Left kidney (tissue), 1 donor: ENCODE measurements at regions not wholly inside any gene's neighbourhood (a gene's known extent, or its start where the extent isn't known, plus 50 kb on each side); places are given as distances from the start of the nearest gene placed in this dataset.
A peak's percentile ranks its signal among the peaks of the same experiment; 100 is the strongest.

Experiments
- DNase-seq: peaks from one replicate; pipeline ENCODE4 v3.0.0-alpha.2; 2013

DNA sequence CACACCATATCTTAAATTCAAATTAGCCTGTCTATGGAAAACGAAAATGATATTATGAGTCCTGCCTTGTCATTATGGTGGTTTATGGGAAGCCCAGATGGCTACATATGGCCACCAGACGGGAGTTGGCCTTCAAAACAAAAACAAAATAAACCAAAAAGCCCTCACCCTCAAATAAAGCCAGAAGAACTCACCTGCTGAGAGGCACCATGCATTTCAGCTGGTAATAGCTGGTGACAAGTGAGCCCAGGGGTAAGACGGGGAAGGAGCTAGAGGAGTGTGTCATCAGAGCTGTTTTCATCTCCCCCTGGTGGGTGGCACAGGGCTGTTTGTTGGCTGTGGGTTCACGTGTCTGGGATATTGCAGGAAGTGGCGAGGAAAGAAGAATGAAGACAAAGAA, 152.9 kb downstream of the EFNB2 start:
- DNase-seq = no peak

DNA sequence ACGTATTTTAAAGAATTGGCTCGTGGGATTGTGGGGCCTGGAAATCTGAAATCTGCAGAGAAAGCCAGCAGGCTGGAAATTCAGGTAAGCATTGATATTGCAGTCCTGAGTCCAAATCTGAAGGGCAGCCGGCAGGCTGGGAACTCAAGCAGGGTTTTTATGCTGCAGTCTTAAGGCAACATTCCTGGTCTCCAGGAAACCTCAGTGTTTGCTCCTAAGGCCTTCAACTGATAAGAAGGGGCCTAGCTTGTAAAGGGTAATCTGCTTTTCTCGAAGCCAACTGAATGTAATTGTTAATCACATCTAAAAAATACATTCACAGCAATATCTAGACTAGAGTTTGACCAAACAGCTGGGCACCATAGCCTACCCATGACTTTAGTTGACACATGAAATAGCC, 154.4 kb downstream of the EFNB2 start:
- no peak for DNase-seq

DNA sequence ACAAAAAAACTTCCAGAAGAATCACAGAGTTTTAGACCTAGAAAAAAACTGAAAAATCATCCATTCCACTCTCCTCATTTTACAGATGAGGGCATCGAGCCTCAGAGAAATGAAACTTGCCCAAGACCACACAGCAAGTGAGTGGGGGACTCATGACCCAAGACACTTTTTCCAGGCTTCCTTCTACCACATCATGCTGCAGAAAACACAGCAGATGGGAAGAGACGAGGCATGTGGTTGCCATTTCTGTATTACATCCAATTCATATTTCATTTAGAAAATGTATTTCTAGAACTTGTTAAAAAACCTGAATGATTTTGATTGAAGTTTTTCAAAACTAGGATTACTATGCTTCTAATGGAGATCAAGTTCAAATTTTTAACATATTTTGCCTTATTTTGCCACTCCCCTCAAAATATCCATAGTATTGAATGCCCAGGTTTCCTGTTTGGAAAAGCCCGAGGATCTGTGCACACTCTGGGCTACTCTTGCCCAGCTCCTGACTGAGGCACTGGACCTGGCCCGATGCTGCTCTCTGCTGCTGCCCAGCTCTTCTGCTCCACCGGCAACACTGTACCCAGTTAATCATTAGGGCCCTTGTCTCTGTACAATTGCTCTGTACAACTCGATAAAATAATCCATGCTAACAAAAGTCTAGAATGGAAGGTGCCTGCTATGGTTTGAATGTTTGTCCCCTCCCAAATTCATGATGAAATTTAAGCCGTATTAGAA, 157.4 kb downstream of the EFNB2 start:
- DNase-seq = no peak

DNA sequence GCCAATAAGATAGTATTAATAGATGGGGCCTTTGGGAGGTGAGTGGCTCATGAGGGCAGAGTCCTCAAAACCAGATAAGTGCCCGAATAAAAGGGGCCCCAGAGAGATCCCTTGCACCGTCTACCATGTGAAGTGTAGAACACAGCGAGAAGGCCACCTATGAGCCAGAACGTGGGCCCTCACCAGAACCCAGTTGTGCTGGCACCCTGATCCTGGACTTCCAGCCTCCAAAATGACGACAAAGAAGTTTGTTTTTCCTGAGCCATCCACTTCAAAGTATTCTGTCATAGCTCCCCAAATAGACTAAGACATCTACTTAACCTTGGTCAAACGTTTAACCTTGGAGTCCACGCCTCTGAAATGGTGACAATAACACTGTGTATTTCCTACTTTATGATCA, 158.1 kb downstream of the EFNB2 start:
- no peak for DNase-seq

DNA sequence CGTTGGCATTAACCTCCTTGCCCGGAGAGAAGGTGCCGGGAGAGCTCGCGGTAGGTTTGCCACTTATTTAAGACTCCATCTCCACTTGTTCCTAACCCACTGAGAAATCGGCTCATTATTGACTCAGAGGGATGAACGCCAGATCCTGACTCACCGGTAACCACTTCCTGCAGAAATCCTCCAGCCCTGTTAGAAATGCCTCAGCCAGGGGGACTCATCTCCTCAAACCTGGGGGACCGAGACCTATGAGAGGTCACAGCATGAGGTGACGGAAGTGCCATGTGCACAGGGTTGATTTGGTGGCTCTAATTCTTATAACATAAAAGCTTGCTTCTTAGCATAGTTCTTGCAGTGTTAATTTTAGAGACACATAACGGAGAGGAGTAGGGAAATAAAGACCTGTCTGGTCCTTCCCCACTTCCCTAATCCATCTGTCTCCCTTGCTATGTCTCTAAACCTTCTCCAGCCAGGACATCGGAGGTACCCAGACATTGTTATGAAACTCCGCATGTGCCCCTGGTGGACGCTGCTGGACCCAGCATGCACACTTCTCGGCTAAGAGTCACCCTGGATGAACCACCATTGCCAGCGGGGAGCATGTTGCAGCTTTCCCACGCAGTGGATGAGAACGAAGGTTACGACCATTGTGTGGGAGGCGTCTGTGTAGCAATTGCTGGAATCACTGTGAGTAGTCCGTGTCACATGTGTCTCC, 158.9 kb downstream of the EFNB2 start:
- no peak for DNase-seq

DNA sequence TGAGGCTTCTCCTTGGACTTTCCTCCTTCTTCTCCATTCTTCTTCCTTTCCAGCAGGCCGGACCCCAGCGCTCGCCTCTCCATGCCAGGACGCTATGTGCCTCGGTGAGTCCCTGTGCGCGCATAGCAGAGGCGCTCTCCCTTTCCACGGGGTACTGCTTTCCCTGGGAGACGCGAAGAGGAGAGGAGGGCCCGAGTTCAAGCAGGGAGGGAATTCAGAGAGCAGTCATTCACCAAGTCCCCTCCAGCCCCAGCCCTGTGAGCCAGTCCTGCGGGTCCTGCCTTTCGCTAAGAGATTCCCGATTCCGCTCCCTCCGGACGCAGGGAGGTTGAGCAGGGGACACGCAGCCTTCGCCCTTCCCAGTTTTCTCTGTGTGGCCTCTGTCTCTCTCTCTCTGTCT, 160.4 kb downstream of the EFNB2 start:
- no peak for DNase-seq

DNA sequence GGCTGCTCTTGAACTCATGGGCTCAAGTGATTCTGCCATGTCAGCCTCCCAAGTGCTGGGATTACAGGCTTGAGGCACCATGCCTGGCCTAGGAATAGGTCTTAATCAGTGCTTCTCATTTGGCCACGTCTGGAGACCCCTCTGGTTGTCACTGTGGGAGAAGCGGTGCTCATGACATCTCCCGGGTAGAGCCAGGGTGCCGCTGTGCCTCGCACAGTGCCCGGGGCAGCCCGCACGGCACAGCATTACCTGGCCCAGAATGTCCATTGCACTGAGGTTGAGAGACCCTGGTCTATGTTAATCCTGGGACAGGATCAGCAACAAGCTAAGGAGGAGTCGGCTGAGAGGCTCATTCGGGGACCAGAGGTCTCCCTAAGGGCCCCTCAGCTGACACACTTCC, 160.8 kb downstream of the EFNB2 start:
- DNase-seq = no peak

DNA sequence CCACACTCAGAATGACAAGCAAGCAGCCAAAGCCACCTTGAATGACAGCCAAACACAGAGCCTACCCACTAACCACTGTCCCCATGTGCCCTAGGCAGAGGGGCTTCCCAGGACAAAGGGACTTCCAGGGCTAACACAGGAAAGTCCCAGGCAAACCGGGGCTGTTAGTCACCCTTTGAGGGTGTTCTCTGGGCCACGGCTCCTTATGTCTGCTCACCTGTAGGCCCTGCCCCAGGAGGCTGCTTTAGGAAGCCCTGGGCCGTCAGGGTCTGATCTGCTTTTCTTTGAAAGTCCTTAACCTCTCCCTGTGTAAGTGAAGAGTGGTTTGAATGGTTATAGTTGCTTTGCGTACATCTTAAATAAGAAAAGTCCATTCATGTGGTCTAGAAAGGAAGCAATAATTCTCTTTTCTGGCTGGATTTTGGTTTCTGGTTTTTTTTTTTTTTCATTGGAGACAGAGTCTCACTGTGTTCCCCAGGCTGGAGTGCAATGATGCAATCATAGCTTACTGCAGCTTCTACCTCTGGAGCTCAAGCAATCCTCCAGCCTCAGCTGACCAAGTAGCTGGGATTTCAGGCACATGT, 161.4 kb downstream of the EFNB2 start:
- no peak for DNase-seq

DNA sequence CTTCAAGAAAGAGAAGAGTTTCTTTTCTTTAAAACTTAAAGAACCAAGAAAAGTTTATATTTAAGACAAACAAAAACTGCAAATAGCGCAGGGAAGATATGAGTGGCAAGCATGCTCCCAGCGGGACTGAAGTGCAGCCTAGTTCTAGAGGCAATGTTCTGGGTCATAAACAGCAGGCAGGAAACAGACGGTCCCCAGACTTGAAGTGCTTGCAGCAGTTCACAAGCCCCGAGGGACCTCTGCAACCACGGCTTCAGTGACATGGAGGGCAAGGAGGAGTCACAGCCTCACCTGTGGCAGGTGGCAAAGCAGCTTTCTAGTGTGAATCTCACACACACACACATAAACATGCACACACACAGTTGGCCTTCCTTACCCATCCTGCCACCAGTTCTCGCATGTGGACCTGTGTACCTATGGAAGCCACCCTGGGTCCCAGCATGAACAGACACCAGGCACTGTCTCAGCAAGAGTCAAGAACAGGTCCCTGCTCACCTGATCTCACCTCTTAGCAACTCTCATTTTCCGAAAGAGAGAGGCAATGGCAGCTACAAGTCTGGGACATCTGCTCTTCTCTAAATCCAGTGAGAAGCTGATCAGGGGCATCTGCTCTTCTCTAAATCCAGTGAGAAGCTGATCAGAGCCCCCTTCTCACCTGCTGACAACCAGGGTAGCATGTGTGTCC, 162.0 kb downstream of the EFNB2 start:
- peak; percentile 49 for DNase-seq

DNA sequence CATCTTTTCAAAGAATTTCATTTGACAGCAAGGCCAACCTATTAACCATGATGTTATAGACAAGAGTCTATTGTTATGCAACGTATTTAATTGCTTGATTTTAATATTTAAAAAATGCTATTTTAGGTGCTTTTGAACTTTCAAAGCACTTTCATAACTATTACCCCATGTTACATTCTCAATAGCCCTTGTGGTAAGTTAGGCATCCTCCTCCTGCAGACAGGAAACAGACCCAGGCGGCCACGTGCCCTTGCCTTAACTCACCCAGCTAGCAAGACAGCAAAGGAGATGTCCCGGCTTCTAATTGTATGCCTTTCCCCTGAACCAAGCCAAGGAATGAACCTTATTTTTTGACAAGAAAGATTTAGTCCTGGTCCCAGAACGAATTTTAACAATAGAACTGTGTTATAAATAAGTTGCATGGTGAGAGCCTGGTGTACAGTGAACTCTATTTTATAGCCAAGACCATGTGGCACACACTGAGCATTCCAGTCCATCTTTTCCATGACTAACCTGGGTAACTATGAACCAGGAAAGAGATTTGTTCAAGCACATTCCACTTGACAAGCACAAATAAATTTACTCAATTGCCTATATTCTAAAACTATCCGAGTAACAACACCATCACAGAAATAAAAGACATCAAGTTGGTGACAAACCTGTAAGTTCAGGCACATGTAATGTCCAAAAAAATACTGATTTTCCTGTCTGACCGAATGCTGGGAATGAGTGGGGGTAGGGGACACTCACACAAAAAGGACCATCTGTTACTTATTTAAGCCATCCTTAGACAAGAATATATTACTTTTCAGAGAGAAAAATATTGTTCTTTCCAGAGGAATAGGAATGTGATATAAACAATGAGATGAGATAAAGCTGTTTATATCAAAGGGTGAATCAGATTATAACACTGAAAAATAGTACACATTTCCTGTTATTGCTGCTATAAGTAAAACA, 163.0 kb downstream of the EFNB2 start:
- no peak for DNase-seq

DNA sequence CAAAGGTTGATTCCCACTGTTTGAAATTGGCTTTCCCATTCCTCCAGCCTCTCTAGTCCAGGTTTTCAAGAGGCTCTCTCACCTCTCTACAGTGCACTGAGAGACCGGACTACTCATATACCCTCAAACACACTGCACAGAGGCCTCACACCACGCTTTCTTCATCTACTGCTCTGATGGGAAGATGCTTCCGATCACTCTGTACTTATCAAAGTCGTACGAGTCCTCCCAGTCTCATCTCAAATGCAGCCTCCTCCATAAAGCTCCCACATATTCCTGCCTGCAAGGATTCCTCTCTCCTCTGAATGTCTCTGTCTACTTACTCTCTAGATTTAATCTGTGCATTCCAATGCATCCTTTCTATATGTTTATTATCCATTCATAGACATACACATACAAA, 164.4 kb downstream of the EFNB2 start:
- no peak for DNase-seq

DNA sequence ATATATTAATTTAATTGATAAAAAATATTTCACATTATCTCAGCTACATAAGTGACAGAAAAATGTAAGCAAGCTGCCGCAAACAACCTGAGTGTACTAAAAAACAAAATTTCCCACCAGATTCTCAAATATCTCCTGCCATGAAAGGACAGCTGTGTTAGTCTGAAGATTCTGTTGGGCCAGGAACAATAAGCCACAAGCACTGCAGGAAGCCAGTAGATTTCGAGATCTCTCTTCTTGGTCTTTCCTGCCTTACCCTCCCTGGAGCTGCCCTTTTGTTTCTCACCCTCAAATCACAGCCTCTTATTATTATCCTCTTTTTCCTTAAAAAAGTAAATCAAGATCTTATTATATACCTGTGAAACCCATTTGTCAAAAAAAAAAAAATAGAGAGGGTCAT, 165.6 kb downstream of the EFNB2 start:
- DNase-seq = no peak

DNA sequence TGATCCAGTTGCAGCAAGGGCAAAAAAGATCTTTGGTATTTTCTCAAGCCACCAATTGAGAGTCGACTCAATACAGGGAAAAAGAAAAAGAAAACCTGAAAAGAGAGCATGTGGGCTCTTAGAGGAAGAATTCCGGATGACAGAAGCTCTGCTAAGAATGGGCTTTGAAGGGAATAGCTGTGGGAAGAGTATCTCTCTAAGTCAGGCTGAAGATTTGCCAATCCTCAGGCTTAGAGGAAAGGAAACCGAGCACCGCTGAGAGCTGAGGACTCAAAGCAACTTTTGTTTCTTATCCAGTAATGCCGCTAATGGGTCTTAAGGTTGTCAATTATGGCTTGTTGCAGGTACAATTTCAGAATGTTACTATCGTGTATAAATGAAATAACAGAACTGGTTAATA, 166.4 kb downstream of the EFNB2 start:
- no peak for DNase-seq

DNA sequence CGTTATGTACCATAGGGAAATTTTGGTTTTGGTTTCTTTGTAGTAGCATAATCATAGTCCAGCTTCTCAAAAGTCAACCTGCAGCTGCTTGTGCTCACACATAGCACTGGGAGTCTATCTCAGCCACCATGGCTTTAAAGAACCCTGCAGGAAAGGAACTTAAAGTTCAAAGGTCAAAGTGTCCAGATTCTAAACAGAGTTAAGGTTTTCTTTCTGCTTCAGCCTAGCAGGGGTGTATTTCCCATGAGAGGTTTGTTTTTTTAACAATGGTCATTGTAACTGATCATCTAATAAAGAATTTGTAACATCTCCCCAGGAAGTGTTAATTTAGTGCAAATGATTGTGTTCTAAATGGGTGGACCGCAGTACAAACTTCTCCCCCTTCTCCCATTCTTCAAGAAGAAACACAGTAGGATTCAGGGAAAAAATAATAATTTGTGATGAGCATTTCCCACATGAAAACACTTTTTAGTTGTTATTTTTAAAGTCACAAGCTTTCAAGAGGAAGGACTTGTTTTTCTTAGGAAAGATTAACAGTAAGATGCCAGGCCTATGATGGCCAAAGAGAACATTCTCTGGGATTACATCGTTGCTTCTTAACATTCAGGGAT, 168.0 kb downstream of the EFNB2 start:
- DNase-seq = no peak

DNA sequence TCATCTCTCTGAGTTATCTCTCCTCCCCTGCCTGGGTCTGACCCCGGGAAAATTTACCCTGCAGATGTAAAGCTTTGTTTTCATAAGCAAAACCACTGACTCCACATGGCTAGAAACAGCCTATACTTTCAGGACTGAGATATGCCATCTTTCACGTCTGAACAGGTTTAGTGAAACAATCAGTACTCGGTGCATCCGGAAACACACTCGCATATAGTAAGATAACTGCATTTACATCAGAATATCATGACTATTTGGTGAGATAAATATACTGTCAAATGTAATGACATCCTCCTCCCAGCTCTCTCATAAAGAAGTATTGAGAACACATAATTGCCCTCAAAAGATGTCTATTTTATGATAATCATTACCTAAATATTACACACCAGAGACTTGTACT, 172.8 kb downstream of the EFNB2 start:
- no peak for DNase-seq

DNA sequence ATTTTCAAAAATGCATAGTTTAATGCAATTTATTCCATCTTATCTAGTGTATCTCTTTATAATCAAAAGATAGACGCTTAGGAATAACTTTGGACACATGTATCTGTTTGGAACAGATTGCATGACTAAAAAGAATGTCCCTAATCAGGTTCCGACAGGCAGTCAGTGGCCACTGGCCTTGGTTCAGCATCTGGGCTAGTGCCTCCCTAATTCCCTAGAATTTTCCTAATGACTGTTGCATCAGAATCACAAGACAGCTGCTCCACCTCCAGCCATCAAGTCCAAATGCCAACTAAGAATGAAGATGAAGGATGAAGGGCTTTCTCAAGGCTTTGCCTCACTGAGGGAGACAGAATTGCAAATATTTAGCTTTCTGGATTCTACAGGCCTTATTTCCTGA, 173.8 kb downstream of the EFNB2 start:
- no peak for DNase-seq

DNA sequence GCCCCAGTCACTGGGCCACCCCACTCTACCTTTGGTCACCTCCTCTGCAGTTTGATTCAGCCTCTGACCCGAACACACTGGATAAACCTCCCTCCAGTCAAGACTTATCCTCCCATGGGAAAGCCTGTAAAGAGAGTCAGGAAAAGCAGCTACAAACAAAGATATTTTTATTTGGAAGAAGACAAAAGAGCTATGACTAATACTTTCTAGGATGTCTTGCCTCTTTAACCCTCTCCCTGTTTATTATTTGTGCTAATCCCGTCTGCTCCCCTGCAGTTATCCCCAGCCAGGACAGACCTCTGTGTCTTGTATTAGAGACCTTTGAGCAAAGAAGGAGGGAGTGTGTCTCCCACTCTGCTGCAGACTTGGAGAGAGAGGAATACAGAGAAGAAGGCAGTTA, 178.3 kb downstream of the EFNB2 start:
- no peak for DNase-seq

DNA sequence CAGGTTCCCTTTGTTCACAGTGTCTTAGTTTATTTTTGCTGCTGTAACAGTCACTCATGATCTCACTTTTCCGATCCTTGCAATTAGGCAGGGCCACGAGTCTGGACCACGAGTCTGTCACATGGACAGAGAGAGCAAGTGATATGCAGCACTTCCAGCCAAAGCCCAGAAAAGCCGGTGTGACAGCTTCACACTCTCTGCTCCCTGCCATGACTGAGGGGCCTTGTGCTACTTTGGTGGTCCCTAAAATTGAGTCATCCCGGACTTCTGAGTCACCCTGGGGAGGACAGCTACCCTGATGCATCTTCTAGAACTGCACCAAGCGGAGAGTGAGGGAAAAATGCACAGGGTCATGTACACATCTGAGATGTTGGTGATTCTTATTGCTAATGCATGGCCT, 179.6 kb downstream of the EFNB2 start:
- DNase-seq = no peak

DNA sequence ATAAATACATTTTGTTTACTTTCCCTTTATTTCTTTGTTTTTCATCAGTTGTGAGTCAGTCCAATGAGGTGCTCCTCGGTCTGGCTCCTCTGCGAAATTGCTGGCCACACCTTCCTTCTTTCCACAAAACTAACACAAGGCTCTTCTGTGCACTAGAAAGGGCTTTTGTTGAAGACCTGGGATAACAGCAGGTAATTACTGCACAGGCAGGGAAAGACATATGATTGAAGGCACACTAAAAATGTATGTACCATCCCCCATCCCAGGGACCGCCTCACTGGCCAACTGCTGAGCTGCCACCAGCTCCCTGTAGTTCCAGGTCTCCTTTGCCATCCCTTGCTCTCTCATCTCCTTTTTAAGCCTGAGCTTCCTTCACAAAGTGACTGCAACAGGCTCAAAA, 180.5 kb downstream of the EFNB2 start:
- DNase-seq = no peak

DNA sequence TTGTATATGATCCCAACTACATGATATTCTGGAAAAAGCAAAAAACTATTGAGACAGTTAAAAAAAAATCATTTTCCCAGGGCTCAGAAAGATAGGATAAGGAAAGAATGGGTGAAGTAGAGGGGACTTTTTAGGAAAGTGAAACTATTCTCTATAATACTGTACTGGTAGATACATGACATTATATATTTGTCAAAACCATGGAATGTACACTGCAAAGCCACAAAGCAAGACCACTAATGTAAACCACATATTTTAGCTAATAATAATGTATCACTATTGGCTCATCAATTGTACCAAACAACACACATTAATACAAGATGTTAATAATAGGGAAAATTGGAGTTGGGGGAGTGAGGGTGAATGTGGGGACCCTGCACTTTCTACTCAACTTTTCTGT, 182.6 kb downstream of the EFNB2 start:
- no peak for DNase-seq

DNA sequence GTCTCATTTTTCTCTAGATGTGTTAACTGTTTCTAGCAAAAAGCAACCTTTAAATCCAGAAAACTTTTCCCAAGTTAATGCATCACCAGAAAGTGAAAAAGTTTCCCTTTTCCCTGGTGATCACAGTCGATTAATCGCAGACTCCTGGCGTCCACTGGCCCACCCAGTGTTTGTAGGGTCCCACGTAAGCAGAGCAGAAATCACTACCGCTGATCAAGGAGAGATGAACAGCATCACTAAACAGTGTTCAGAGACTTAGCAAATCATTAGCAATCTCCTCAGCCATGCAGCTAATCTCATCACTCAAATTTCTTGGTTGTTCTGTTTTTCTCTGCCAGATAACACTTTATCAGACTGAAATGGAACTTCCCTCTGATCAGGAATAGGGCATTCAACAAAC, 184.2 kb downstream of the EFNB2 start:
- DNase-seq = no peak

DNA sequence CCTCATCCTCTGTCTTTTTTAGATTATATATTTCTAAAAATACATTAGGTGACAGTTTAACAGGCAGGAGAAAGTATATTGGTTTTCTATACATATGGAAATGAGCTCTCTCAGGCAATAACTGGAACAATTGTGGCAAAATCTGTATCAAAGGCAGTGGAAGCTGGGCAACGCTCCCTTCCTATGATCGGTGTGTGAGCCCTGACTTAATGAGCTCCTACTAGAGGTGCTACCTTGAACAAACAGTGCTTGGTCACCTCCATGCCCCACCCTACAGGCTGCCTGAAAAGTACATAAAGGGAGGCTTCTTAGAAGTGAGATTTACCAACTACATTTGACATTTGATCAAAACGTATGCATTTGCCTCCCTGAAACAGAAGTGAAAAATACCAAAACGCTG, 185.3 kb downstream of the EFNB2 start:
- DNase-seq = no peak
